ENCODE measurements at regions not wholly inside any gene's neighbourhood (a gene's known extent, or its start where the extent isn't known, plus 50 kb on each side); places are given as distances from the start of the nearest gene placed in this dataset.
"Not testable (repeated sequence)": the region's sequence is repeated elsewhere in the genome, so short reads cannot be mapped to it uniquely, and the experiment has no call there.

- DNase-seq (ENCODE audit: low spot score), result no peak
Observed at GRCh38 chr5:106113922-106114321, 1556.8 kb downstream of the EFNA5 start.

DNA sequence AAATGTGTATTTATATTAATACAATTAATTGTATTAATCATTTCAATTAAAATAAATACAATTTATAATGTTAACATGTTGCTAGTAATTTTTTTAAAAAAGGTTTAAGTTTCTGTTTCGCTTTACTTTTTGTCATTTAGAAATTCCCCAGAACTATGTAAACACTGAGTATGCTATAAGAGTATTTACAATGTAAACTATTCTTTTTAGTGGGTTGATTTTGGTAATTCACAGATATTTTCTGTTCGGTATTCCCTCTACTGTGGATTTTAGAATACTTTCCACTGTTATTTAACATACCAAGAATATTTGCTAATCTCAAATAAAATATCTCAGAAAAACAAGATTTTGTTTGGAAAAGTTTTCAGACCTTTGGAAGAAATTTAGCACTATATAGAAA lies 1564.4 kb downstream of the EFNA5 start:
- DNase-seq (ENCODE audit: low spot score), result no peak

DNA sequence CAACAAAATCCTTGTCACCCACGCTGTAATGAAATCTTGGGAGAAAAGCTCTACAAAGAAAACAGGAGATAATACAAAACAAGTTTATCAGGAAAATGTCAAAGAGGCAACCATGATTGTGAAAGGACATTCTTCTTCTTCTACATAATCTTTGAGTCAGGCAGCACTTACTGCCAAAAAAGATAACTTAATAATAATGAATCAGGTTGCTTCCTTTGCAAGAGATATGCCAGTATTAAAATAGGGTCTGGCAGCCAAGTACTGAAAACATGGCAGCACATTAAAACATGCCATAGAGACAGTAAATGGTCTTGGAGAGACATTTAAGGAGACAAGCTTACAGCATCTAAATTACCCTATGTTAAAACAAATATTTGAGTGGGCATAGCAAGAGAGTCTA lies 1573.4 kb downstream of the EFNA5 start:
- DNase-seq (ENCODE audit: low spot score), result no peak

DNA sequence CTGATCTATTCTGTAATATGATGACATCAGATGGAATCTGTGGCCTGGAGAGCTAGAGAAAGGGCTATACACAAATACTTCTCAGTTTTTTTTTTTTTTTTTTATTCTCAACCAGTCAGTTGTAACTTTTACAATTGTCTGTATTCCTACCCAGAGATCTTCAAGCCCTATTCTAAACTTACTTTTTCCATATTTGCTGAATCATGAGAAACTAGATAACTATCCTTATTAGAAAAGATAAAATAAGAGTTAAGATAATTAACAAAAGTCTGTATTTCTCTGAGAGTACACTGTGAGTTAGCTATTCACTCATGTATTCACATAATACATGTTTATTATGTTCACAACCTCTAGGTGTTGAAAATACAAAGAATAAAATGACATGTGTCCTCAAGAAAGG lies 1575.9 kb downstream of the EFNA5 start:
- no peak for DNase-seq (ENCODE audit: low spot score)

DNA sequence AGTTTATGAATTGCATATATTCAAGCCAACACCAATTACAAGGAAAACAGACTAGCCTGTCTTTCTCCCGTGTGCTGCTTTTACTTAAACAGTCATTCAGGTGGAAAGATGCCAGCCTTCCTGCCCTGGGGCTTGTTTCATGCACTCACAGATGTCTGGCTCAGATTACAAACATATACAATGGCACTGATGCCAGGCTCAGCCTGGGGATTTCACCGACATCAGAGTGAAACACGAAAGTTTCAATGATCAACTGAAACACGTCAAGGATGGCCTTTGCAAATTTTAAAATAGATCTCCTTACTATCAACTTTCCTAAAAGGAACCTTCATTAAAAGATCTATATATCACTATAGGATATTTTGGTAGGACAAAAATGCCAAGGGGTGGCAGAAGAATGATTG lies 1576.5 kb downstream of the EFNA5 start:
- no peak for DNase-seq (ENCODE audit: low spot score)

DNA sequence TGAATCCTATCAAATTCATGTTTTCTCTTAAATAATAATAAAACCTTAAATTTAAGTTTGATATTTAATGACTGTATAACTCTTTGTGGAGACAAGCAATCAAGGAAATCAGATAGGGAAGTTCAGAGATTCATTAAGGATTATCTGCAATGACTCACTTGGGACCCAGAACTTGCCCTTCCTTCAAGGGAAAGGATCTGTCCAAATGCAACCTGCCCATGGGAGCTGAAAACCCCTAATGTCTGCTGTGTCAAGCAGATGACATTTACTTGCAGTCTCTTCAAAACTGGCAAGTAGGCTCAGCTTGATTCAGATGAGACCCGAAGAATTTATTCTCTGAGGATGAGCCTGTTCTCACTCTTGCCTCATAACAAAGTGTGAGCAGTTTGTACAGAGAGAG lies 1577.6 kb downstream of the EFNA5 start:
- DNase-seq (ENCODE audit: low spot score), result no peak

- DNase-seq (ENCODE audit: low spot score), result no peak
Observed at GRCh38 chr5:106092455-106092854, 1578.3 kb downstream of the EFNA5 start.

DNA sequence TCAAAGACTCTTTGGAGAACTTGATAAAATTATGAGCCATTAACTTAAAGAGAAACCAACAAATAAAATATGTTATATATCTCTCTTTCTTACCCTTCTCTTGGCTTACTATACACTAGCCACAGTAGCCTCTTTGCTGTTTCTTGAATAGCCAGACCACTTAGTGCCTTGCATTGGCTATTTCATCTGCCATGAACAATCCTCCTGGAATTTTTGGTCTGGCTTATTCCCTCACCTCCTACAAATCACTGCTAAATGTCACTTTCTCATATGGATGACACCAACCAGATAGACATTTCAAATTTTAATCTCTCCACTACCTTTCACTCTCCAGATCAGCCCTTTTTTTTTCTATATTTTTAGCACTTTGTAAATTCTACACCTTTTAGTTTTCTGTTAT lies 1581.7 kb downstream of the EFNA5 start:
- DNase-seq (ENCODE audit: low spot score), result no peak

GRCh38 chr5:106088462-106088861 lies 1582.3 kb downstream of the EFNA5 start:
- DNase-seq (ENCODE audit: low spot score), result no peak

DNA sequence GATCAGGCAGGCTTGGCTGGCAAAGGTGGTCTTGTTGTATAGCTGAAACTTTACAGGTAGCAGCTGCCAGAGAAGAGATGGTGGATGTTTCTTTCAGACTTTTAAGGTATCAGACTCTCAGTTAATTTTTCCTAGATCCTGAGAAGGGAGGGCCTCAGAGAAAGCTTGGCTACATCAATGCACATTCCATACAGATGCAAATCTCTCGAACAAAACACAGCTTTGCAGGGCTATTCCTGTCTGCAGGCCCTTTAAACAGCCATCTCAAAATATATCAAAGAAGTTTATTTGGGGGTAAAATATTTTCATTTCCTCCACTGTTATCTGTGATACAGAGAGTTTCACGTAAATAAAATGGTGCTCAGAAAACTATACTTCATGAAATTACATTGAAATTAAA lies 1584.4 kb downstream of the EFNA5 start:
- no peak for DNase-seq (ENCODE audit: low spot score)

GRCh38 chr5:106085556-106085955 lies 1585.2 kb downstream of the EFNA5 start:
- DNase-seq (ENCODE audit: low spot score), result no peak

DNA sequence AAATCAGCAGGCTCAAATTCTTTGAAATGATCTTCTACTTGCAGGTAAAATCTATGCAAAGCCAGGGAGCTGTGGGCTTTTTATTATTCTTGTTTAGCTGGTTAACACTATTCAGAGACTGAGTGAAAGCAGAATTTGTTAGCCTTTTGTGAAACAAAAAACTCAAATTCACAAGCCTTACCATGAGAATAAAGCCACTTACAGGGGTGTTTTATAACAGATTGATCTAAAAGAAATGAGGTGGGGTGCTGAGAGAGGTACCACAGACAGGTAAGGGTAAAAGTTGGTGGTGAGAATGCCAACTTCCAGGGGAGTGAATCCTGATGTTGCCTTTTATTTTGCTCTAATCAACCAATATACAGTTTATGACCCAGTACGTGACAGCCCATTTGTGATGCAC lies 1585.6 kb downstream of the EFNA5 start:
- DNase-seq (ENCODE audit: low spot score), result no peak

- no peak for DNase-seq (ENCODE audit: low spot score)
Observed at GRCh38 chr5:106080535-106080934, 1590.2 kb downstream of the EFNA5 start.

GRCh38 chr5:106076655-106077054 lies 1594.1 kb downstream of the EFNA5 start:
- no peak for DNase-seq (ENCODE audit: low spot score)

DNA sequence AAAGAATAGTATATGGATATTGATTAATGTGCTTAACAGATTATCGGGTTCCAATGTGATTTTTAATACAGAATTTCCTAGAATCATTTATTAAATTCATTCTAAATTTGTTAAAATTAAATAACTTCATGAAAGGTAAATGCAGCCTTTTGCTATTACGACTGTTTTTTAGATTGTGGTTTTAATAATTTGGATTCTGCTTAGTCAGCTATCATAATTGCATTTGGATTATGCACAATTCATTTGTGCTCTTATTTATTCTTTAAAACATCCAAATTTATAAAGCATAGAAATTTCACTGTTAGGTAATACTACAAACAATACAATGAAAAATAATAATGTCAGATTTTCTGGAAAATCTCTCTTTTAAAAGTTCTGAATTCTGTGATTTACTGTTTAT lies 1598.5 kb downstream of the EFNA5 start:
- no peak for DNase-seq (ENCODE audit: low spot score)

GRCh38 chr5:106047341-106047740 lies 1623.4 kb downstream of the EFNA5 start:
- no peak for DNase-seq (ENCODE audit: low spot score)

- DNase-seq (ENCODE audit: low spot score), result not testable (repeated sequence)
Observed at GRCh38 chr5:106032069-106032468, 1638.7 kb downstream of the EFNA5 start.

GRCh38 chr5:106028314-106028713 lies 1642.4 kb downstream of the EFNA5 start:
- DNase-seq (ENCODE audit: low spot score), result no peak

- no peak for DNase-seq (ENCODE audit: low spot score)
Observed at GRCh38 chr5:106020894-106021293, 1649.8 kb downstream of the EFNA5 start.

GRCh38 chr5:106019261-106019660 lies 1651.5 kb downstream of the EFNA5 start:
- DNase-seq (ENCODE audit: low spot score), result no peak

DNA sequence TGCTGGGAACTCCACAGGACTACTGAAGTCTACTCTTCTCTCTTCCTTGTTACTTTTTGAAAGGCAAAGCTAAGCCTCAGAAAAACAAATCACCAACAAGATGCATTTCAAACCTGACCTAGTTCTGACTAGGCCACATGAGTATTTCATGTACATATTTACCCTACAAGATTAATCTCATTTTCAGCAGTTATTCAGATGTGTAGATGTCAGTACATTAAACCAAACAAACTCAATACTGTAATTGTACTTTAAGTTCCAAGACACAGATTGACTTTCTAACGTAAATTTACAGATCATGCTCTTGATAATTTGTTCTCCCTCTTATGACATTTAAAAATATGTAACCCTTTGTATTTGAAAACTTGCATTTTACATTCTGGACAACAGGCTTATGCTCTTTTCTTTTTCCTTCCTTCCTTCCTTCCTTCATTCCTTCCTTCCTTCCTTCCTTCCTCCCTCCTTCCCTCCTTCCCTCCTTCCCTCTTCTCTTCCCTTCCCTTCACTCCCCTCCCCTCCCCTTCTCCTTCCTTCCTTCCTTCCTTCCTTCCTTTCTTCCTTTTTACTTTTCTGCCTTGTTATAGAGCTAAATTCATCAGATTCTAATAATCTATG lies 1653.4 kb downstream of the EFNA5 start:
- no peak for DNase-seq (ENCODE audit: low spot score)

- no peak for DNase-seq (ENCODE audit: low spot score)
Observed at GRCh38 chr5:106014262-106014661, 1656.5 kb downstream of the EFNA5 start.

DNA sequence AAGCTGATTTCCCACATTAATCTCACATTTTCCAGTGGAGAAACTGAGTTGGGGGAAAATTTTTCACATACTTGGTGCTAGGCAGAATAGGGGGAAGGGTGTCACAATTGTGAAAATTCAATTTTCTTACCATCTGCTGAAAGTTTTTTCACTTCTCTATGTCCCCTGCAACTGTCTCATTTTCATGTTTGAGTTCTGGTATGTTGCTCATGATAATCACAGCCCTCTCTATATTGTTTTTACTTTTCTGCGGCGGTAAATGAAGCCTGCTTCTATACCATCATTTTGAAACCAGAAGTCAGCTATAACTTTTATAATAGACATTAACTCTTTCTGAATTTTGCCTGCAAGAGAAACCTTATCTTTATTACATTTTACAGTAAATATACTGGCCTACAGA lies 1664.5 kb downstream of the EFNA5 start:
- no peak for DNase-seq (ENCODE audit: low spot score)

GRCh38 chr5:105998991-105999390 lies 1671.7 kb downstream of the EFNA5 start:
- not testable (repeated sequence) for DNase-seq (ENCODE audit: low spot score)

DNA sequence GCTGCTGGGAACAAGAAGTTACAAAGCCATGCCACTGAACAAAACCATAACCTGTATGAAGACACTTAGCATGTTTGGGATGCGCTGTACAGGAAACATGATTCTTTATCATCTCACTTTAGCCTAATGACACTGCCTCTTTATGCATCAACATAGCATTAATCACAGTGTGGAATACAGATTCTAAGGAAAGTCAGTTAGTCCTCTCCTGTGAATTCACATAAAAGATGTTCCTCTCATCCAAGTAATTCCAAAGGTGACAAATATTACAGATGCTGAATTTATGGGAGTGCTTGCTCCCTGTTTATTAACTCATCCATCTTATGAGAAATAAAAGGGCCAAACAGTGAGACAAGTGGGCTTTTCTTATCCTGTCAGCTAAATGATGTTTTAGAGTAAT lies 1677.7 kb downstream of the EFNA5 start:
- no peak for DNase-seq (ENCODE audit: low spot score)

All from AG08395 (cell line).